Renal cortex interstitium (tissue), 11 donors: ENCODE measurements at regions not wholly inside any gene's neighbourhood (a gene's known extent, or its start where the extent isn't known, plus 50 kb on each side); places are given as distances from the start of the nearest gene placed in this dataset.

Experiments used
- DNase-seq, 11 donors: peaks; one replicate each; pipeline ENCODE4 v3.0.0-alpha.2; 2013; ENCODE audit warnings: low read depth in 9 of 11, low spot score in 4 of 11; ENCODE audit errors: extremely low read depth in 1 of 11

- peak in 1 of 11 donors; percentile 11 for DNase-seq
These were observed 132.4 kb upstream of the TIAM1 start for GRCh38 chr21:31476263-31477022.

GRCh38 chr21:31475223-31475622, 131.2 kb upstream of the TIAM1 start:
- no peak for DNase-seq

GRCh38 chr21:31473685-31474345, 129.8 kb upstream of the TIAM1 start:
- no peak for DNase-seq

- no peak for DNase-seq
These were observed 127.8 kb upstream of the TIAM1 start for GRCh38 chr21:31471865-31472264.

DNA sequence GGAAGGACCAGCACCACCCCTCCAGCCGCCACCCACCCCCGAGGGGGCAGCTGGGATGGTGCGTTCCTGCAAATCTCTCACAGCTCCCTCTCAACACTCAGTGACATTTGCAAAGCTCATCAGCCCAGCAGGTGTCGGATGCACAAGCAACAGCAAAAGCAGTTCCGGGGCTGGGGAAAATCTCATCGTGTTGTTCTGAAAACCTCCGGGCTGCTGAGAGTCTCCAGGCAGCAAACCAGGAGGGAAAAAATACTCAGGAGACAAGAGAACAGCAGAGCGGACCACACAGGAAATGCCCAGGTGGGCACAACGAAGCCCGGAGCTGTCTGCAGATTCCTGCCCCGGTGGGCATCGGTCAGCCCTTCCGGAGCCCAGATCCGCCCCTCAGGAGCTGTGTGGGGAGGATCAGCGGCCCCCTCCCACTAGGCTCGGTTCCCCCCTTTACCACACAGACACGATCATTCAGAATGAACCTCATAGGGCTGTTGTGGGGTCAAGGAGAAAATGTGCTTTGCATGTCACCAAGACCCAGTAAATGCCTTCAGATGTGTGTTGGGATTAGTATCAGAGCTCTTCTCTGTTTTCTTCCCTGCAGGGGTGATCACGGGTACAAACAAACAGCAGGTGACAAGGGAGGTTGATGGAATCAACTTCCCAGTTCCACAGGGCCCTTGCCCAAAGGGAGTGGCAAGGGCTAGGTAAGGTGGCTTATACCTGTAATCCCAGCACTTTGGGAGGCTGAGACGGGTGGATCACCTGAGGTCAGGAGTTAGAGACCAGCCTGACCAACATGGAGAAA, 127.0 kb upstream of the TIAM1 start:
- DNase-seq: no peak

DNA sequence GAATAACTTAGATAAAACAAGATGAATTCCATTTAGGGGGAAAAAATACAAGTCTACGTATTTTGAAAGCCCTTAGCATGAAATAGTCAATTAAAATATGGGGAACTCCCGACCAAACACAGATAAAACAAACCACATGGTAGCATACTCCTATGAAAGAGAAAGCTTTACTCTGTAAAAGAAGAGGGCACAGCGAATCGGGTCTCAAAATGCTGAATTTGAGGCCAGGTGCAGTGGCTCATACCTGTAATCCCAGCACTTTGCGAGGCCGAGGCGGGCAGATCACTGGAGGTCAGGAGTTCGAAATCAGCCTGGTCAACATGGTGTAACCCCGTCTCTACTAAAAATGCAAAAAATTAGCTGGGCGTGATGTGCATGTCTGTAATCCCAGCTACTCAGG, 116.9 kb upstream of the TIAM1 start:
- DNase-seq: no peak

GRCh38 chr21:31459457-31459856, 115.4 kb upstream of the TIAM1 start:
- DNase-seq: no peak

DNA sequence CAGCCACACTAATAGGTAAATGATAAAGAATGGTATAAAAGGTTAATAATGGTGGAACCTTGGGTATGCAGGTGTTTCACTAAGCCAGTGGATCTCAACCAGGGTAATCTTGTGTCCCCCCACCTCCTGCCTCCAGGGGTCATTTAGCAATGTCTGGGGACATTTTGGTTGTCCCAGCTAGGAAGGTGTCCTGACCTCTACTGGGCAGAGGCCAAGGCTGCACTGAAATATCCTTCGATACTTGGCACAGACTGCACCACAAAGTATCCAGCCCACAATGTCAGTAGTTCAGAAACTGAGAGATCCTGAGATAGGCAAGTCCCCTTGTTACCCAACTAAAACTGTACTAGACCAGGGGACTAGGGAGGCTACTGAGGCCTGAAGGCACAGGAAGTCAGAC, 113.6 kb upstream of the TIAM1 start:
- no peak for DNase-seq

- no peak for DNase-seq
These were observed 112.1 kb upstream of the TIAM1 start for GRCh38 chr21:31456201-31456600.

GRCh38 chr21:31455506-31455905, 111.4 kb upstream of the TIAM1 start:
- no peak for DNase-seq

- DNase-seq: no peak
These were observed 106.9 kb upstream of the TIAM1 start for GRCh38 chr21:31450980-31451379.

GRCh38 chr21:31449921-31450535, 106.0 kb upstream of the TIAM1 start:
- DNase-seq: no peak

DNA sequence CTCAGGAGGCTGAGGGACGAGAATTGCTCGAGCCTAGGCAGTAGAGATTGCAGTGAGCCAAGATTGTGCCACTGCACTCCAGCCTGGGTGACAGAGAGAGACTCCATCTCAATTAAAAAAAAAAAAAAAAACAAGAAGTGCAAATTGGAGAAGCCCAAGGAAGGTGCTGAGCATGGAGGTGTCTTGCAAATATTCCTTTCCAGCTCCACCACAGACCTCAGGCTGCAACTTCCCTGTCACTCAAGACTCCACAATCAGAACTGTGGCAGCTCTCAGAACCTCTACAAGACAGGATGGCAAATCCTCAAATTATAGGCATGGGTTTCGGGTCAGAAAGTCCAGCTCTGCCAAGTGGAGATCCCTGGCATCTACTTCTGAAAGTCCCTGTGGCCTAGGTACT, 104.4 kb upstream of the TIAM1 start:
- DNase-seq: no peak

DNA sequence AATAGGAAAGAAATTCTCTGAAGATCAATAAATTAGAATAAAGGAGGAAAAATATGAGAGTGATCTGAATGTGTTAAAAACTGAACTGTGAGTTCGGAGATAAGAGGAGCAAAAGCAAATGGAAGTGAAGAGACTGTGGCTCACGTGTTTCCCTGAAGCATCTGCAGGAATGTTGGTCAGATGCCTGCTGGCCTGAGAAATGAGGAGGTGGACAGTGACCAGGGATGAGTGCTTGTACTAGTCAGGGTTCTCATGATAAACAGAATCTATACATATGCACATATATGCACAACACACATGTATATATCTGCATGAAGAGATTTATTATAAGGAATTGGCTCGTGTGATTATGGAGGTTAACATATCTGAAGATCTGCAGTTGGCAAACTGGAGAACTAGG, 103.4 kb upstream of the TIAM1 start:
- no peak for DNase-seq

DNA sequence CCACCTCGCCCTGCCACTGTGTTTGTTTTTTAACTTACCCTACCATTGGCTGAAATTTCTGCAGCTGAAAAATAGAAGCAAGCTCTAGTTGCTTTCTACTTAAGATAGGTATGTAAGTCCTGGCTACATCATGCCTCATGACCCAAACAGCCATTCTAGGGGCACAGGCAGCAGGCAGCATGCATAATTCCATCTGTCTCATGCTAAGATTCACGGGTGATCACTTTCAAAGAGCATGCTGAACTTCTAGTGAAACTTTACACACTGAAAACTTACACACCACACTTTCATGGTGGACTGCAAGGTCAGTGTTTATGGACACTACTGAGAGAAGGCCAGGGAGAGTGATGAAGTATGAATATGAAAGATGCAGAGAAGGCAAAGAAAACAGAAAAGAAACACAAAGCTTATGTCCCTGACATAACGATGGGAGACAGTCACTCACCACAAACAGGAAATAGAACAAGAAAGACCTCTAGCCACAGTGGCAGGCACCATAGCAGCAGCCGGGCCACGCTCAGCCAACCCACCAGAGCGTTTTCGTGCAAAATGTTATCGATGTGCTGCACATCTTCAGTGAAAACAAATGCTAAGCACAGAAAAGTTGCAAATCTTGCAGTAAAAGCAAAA, 102.3 kb upstream of the TIAM1 start:
- DNase-seq: no peak

DNA sequence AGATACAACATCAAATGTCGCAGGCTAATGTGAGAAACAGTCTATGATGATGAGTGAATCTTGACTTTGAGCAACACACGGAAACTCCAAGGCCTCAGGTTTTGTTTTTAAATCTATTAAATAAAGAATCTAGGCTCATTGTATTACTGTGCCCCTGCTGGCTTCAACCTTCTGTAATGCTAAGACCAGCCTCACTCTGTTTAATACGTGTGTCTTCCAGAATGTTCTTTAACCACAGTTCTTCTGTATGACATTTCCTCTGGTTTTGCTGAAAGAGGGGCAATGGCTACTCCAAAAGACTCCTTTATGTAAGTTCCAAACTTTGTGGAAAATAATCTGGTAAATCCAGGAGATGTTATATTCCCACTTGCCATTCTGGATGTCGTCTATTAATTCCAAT, 101.1 kb upstream of the TIAM1 start:
- DNase-seq: no peak

DNA sequence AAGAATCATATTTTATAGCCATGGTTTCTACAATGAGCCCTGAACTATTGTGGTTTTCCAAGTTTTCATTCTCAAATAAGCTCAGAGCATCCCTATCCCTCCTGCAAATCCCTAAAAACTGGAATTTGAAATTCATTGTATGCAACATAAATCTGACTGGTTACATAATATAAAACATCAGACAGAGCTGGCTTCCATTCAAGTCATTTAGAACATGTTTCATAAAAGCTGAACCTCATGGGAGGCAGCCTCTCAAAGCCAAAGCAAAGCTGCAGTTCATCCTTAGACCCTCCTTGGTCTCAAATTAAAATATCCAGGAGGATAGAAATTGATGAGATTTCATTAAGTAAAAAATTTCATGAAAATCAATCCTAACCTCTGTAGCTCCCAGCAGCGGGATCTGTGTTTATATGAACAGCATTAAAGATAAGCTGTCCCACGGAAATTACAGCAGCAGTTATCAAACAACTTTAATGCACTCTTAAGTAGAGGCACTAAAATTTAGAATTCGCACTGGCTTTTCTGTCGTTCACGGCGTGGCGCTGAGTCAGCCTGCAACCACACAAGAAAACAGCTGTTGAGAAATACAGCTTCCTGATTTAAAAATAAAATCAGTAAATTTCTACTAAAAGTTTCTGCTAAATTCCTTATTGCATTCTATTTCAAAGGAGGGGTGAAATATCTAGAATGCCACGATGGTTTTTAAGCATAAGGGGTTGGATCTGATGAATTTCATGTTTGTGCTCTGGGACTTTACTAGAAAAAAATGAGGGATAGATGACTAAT, 99.9 kb upstream of the TIAM1 start:
- DNase-seq: peak in 2 of 11 donors; percentile 20 to 22

- DNase-seq: no peak
These were observed 98.3 kb upstream of the TIAM1 start for GRCh38 chr21:31442339-31442738.

GRCh38 chr21:31429506-31429905, 85.4 kb upstream of the TIAM1 start:
- DNase-seq: no peak
